HFFc6 (cell line): ENCODE measurements at regions not wholly inside any gene's neighbourhood (a gene's known extent, or its start where the extent isn't known, plus 50 kb on each side); places are given as distances from the start of the nearest gene placed in this dataset.

Experiments
- DNase-seq: peaks from one replicate; pipeline ENCODE4 v3.0.0-alpha.2; 2018
- H3K27ac Mint-ChIP-seq: 2 replicates; pipeline ENCODE4 v1.8.0; 2020; ENCODE audit warnings: mild to moderate bottlenecking, mixed read lengths
- H3K27me3 Mint-ChIP-seq: 2 replicates; pipeline ENCODE4 v1.8.0; 2021; ENCODE audit warnings: mild to moderate bottlenecking, moderate library complexity, mixed read lengths; ENCODE audit not compliant: insufficient read depth
- H3K36me3 Mint-ChIP-seq: 2 replicates; pipeline ENCODE4 v1.8.0; 2021; ENCODE audit warnings: low read depth, mixed read lengths
- H3K4me1 Mint-ChIP-seq: 2 replicates; pipeline ENCODE4 v1.8.0; 2020; ENCODE audit warnings: low read depth, mixed read lengths
- H3K4me3 Mint-ChIP-seq: 2 replicates; pipeline ENCODE4 v1.8.0; 2020; ENCODE audit warnings: mild to moderate bottlenecking, moderate library complexity, mixed read lengths
- H3K9me3 Mint-ChIP-seq: 2 replicates; pipeline ENCODE4 v1.8.0; 2020; ENCODE audit warnings: mild to moderate bottlenecking, mixed read lengths
- CTCF ChIP-seq: fragments of 200-600 bp; sonication (generic); IDR thresholded peaks from 2 replicates; pipeline ENCODE4 v1.5.0; 2021; ENCODE audit warnings: antibody characterized with exemption, mild to moderate bottlenecking

DNA sequence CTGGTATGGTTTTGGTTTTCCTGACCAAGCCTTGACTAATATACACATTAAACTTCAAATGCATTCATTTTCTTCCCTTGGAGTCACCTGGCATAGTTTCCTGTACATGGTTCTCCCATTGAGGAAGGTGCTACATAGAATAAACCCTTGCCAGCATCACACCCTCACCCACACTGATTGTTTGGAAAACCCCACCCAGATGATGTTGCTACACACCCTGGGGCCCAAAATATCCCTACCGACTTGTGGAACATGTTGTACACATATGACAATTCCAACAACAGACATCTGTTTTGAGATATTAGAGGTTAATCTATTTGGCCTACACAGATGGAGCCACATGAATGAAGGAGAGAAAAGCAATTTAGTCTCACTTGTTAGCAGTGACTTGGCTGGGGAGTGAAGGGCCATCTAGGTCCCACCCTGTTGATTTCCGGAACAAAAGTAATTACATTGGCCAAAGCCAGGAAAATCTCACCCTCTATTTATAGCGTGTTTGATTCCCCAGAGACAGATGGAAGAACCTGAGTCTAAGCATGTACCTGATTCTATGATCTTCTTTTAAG is 606.0 kb upstream of the BTBD3 start:
- no peak for DNase-seq
- TF ChIP-seq CTCF, result no peak
- Mint-ChIP-seq H3K4me3 (no peak overlapping the region), H3K36me3 (no peaks in the 10 kb centered on the region), H3K9me3 (peaks cover 4% of the 10 kb centered on the region; the same call in 1 of the 2 replicates), H3K27me3 (no peaks in the 10 kb centered on the region; the same call in 1 of the 2 replicates), H3K4me1 (no peaks in the 10 kb centered on the region), H3K27ac (no peak overlapping the region)

DNA sequence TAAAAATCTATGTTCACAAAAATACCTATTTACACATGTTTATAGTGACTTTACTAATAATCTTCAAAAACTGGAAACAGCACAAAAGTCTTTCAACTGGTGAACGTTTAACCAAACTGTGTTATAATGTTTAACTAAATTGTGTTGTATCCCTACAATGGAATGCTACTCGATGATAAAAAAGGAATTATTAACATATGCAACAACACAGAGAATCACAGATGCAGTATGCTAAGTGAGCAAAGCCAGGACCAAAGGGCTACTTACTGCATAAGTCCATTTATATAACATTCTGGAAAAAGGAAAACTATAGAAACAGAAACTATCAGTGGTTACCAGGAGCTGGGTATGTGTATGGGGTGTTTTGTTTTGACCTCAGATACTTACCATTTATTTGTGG is 602.2 kb upstream of the BTBD3 start:
- no peak overlapping the region for H3K27ac Mint-ChIP-seq
- no peaks in the 10 kb centered on the region; the same call in 1 of the 2 replicates for H3K27me3 Mint-ChIP-seq
- H3K4me1 Mint-ChIP-seq, result no peaks in the 10 kb centered on the region
- H3K36me3 Mint-ChIP-seq, result no peaks in the 10 kb centered on the region
- H3K4me3 Mint-ChIP-seq, result no peak overlapping the region
- DNase-seq, result no peak
- TF ChIP-seq CTCF, result no peak
- H3K9me3 Mint-ChIP-seq, result peaks cover 8% of the 10 kb centered on the region; the same call in 1 of the 2 replicates

- no peak for TF ChIP-seq CTCF
- Mint-ChIP-seq H3K4me3 (no peak overlapping the region), H3K27ac (no peak overlapping the region), H3K27me3 (no peaks in the 10 kb centered on the region; the same call in 1 of the 2 replicates), H3K36me3 (no peaks in the 10 kb centered on the region), H3K4me1 (no peaks in the 10 kb centered on the region), H3K9me3 (peaks cover 10% of the 10 kb centered on the region)
- no peak for DNase-seq
These were observed 601.4 kb upstream of the BTBD3 start for GRCh38 chr20:11316244-11316643.

DNA sequence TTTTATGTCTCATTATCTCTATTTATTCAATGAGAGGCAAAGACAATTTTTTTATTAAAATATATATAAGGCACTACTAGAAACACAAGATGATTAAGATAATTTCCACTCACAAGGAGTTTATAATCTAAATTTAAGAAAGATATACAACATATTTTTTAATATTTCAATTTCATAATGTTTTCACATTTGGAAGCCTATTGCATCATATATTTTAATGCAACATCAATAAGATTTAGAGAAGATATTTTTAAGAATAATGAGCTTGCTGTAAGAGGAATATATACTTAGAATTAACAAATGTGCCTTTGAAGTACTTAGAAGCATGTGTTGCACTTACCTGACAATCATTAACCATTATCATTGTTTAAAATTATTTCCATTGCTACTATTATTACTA is 597.7 kb upstream of the BTBD3 start:
- no peak for DNase-seq
- Mint-ChIP-seq H3K27me3 (no peaks in the 10 kb centered on the region; the same call in 1 of the 2 replicates), H3K27ac (no peak overlapping the region), H3K9me3 (peaks cover 10% of the 10 kb centered on the region), H3K36me3 (no peaks in the 10 kb centered on the region), H3K4me3 (no peak overlapping the region), H3K4me1 (no peaks in the 10 kb centered on the region)
- TF ChIP-seq CTCF, result no peak

- Mint-ChIP-seq H3K4me1 (no peaks in the 10 kb centered on the region), H3K27ac (no peak overlapping the region), H3K27me3 (peaks cover 2% of the 10 kb centered on the region; the same call in 1 of the 2 replicates), H3K9me3 (peaks cover 5% of the 10 kb centered on the region), H3K36me3 (no peaks in the 10 kb centered on the region), H3K4me3 (no peak overlapping the region)
- no peak for DNase-seq
- no peak for TF ChIP-seq CTCF
These were observed 593.9 kb upstream of the BTBD3 start for GRCh38 chr20:11323816-11324215.
